GM18507 (cell line): ENCODE measurements at regions not wholly inside any gene's neighbourhood (a gene's known extent, or its start where the extent isn't known, plus 50 kb on each side); places are given as distances from the start of the nearest gene placed in this dataset.

Experiments used
- DNase-seq: peaks from one replicate; pipeline ENCODE4 v3.0.0; 2011; ENCODE audit warnings: low read depth; ENCODE audit not compliant: insufficient read length; ENCODE audit errors: extremely low spot score
- FAIRE-seq: peaks from 2 replicates; lab custom pipeline; 2011; peaks lifted over from hg19 to GRCh38; lab: Jason Lieb, UNC

DNA sequence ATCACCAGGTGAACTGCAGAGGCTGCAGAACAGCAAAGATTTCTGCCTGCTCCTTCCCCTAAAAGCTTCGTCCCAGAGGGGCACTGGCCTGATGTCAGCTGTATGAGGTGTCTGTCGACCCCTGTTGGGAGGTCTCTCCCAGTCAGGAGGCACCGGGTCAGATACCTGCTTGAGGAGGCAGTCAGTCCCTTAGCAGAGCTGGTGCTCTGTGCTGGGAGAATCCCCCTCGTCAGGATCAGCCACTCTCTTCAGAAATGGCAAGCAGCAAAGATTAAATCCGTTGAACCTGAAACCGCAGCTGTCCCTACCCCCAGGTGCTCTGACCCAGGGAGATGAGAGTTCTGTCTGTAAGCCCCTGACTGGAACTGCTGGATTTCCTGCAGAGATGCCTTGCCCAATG, 1166.3 kb upstream of the ADGRL3 start:
- DNase-seq (no peak), FAIRE-seq (no peak)

- FAIRE-seq (no peak), DNase-seq (no peak)
Observed at GRCh38 chr4:60034361-60034760, 1165.8 kb upstream of the ADGRL3 start.

DNA sequence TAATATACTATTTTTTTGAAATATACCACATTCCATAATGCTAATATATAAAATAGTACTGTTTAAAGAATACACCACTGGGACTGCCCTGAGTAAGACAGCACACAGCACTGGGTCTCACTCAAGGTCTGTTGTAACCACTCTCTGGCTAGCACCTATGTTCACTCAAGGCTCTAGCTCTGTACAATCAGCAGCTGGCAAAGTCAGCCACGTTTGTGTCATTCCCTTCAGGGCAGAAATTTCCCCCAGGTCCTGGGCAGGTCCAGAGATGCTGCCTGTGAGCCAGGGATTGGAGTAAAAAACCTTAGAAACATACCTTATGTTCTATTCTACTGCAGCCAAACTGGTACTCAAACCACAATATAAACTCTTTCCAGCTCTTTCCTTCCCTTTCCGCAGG, 1160.2 kb upstream of the ADGRL3 start:
- DNase-seq (no peak), FAIRE-seq (no peak)

GRCh38 chr4:60042231-60042652, 1157.9 kb upstream of the ADGRL3 start:
- no peak for FAIRE-seq
- DNase-seq = no peak

DNA sequence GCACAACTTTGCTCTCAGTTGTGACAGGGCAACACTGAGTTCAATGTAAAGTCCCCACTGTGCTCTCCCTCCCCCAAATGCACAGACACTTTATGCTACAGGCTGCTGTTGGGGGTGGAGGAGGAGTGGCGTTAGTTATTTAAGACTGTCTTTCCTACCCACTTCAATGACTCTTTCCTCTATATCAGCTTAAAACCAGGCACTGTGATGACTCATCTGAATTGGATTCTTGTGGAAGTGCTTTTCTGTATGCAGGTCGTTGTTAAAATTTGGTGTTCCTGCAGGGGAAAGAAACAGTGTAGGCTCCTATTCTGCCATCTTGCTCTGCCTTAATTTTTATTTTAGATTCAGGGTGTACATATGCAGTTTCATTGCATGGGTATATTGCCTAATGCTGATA, 1157.2 kb upstream of the ADGRL3 start:
- no peak for FAIRE-seq
- DNase-seq = no peak

GRCh38 chr4:60078984-60079383, 1121.1 kb upstream of the ADGRL3 start:
- FAIRE-seq (no peak), DNase-seq (no peak)

GRCh38 chr4:60081839-60082238, 1118.3 kb upstream of the ADGRL3 start:
- DNase-seq = no peak
- no peak for FAIRE-seq

GRCh38 chr4:60088807-60089486, 1111.2 kb upstream of the ADGRL3 start:
- no peak for FAIRE-seq
- DNase-seq = no peak

- FAIRE-seq (no peak), DNase-seq (no peak)
Observed at GRCh38 chr4:60089546-60090273, 1110.4 kb upstream of the ADGRL3 start.

- no peak for DNase-seq
- no peak for FAIRE-seq
Observed at GRCh38 chr4:60096676-60097075, 1103.5 kb upstream of the ADGRL3 start.

DNA sequence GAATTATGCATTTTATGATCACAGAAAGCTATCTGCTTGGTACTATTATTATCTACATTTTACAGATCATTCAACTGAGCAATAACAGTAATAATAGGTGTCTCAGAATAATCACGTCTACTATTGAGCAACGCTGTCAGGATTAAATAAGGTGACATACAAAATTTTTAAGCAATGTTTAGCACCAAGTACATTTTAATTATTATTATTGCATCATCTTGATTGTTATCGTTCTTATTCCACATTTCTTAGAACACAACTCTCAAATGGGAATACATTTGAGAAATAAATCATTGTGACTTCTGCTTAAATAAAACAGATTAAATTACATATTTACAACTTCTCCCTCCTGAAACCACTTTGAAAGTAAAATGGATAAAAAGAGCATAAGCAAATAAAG, 1083.5 kb upstream of the ADGRL3 start:
- DNase-seq (no peak), FAIRE-seq (no peak)

DNA sequence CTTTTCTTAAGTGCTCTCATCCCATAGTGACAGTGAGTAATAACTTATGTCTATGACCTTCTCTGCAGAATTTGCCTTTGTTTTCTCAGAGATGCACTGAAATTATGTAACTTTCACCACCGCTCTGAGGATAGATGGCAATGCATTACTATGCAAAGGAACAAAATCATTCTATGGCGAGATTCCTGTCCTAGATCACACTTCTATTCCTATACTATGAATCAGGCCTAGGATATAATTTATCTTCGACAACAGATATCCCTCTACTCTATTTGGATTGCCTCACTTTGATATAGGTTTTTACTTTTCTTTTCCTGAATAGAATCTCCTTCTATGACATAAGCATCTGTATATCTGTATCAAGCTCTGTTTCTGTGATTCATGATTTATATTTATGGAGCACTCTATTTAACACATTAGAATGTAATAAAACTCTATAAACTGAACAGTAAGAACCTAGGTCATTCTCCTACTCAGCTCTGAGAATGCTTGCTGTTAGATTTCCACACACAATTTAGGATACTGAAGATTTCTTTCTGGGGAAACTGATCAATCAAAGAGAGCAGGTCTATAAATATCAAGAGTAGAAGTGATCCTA, 1082.3 kb upstream of the ADGRL3 start:
- FAIRE-seq = no peak

GRCh38 chr4:60122820-60123219, 1077.3 kb upstream of the ADGRL3 start:
- FAIRE-seq (no peak), DNase-seq (no peak)

More for the DNA sequence above, 1082.3 kb upstream of the ADGRL3 start:
- no peak for DNase-seq

DNA sequence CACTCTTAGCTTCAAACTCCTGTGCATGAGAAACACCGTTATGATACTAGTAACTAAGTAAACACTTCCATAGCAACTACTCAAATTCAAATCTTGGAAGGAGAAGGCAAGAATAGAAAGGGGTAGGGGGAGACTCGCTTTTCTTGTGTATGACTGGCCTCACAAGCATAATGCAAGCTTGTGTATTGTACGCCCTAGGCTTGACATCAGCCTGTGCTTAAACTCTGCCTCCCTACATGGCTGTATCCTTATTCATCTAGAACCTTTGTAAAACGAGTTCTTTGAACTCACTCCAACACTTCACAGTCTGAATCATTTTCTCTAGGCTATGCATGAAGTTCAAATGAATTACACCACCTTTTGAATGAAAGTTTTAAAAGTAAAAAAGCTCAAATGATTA, 1071.2 kb upstream of the ADGRL3 start:
- no peak for DNase-seq
- no peak for FAIRE-seq

- FAIRE-seq = no peak
- no peak for DNase-seq
Observed at GRCh38 chr4:60129740-60130139, 1070.4 kb upstream of the ADGRL3 start.

DNA sequence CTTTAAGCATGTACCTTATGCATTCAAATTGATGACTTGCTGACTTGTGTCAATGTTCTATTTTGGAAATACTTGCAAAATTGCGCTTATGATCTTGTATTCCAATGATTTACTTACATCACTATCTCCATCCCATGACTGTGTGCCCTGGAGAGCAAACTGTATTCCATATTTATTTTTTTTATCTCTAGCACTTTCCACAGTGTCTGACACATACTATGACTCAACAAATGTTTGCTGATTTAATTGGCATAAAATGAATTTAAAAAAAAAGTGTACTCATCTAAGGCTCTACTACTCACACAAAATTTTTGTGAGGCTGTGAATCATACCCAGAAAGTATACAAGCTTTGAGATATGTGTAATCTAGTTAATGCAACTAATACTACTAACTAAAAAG, 1066.8 kb upstream of the ADGRL3 start:
- FAIRE-seq = no peak
- DNase-seq = no peak

DNA sequence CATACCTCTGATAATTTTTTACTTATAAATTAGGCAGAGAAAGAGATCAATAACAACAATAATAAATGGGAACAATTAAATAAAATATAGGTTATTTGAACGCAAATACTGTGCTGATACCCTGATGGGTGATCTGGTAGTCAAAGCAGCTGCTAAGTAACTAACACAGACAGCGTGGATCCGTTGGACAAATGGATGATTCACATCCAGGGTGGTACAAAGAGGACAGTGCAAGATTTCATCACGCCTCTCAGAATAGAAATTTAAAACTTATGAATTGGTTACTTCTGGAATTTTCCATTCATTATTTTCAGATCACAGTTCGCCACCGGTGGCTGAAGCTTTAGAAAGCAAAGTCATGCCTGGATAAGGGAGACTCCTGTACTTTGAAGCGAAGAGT, 1066.0 kb upstream of the ADGRL3 start:
- FAIRE-seq = no peak
- no peak for DNase-seq

GRCh38 chr4:60155088-60155487, 1045.0 kb upstream of the ADGRL3 start:
- no peak for FAIRE-seq

DNA sequence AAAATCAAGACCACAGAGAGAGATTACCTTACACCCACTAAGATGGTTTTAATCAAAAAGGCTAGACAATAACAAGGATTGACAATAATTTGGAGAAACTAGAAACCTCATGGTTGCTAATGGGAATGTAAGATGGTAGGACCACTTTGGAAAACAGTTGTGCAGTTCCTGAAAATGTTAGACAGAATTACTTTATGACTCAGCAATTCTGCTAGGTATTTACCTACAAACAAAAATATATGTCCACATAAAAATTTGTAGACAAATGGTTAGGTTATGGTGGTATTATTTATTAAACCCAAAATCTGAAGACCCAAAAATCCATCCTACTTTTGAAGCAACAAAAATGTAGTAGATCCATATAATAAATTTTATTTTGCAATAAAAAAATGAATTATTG, 1027.0 kb upstream of the ADGRL3 start:
- FAIRE-seq = no peak

More at GRCh38 chr4:60155088-60155487, 1045.0 kb upstream of the ADGRL3 start:
- DNase-seq = no peak

DNA sequence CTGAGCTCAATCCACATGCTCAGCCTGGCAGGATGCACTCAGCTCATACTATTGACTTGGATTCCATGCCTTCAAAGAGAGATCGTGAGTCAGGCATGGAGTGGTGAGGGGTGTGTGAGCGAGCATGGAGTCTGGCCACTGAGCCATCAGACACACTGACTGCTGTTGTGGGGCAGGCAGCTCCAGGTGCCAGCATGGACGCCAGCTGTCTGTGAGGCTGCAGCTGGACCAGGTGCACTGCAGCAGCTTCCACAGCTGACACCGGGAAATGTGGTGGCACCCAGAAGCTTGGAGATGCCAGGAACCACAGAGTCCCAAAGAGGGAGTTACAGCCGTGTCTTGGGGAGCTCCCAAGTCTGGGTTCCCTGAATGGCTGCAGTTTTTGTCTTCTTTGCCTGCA, 1026.4 kb upstream of the ADGRL3 start:
- no peak for FAIRE-seq
- no peak for DNase-seq

More for the DNA sequence above, 1027.0 kb upstream of the ADGRL3 start:
- DNase-seq = no peak

DNA sequence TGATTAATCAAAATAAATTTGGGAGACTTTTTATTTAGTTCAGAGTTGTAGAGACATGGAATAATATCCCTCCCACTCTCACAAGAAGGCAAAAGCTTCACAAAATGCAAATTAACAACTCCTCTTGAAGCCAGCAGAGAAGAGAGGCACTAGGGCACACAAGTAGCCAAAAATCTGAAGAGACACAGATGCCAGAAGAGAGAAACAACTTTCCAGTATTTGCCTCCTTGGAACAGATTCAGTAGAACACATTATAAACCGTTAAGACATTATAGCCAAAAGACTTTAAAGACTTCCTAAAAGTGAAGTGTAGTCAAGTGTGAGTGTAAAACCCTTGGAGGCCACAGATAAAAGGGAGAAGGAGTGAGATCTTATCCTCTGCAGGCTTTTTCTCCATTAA, 1024.9 kb upstream of the ADGRL3 start:
- FAIRE-seq = no peak

More for the DNA sequence above, 1024.9 kb upstream of the ADGRL3 start:
- no peak for DNase-seq
